ENCODE measurements at regions not wholly inside any gene's neighbourhood (a gene's known extent, or its start where the extent isn't known, plus 50 kb on each side); places are given as distances from the start of the nearest gene placed in this dataset.
"Not testable (repeated sequence)": the region's sequence is repeated elsewhere in the genome, so short reads cannot be mapped to it uniquely, and the experiment has no call there.

DNA sequence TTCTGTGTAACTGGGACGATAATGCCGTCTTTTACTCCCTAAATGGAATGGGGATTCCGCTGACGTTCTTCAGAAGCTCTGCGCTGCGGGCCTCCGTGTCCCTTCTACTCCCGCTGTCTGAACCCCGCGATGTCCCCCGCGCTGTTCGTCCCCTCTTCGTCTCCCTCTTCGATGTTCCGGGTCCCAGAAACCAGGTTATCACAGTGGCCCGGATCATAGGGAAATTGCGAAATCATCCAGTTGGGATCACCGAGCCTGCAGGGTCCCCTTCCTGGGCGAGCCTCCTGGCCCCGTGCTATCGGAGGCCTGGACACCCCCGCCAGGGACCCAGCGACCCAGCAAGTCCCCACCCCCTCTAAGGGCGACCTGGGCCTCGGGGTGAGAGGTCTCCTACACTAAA is 154.2 kb downstream of the PPIAL4G start:
- Mint-ChIP-seq H3K4me1 (peaks cover 13% of the 10 kb centered on the region), H3K27me3 (ENCODE audit: low read depth, poor library complexity) (peaks cover 11% of the 10 kb centered on the region), H3K27ac (no peak overlapping the region), H3K36me3 (ENCODE audit: low read depth) (peaks cover 21% of the 10 kb centered on the region), H3K4me3 (no peak overlapping the region), H3K9me3 (peaks cover 42% of the 10 kb centered on the region)
- TF ChIP-seq, protein P1, sequence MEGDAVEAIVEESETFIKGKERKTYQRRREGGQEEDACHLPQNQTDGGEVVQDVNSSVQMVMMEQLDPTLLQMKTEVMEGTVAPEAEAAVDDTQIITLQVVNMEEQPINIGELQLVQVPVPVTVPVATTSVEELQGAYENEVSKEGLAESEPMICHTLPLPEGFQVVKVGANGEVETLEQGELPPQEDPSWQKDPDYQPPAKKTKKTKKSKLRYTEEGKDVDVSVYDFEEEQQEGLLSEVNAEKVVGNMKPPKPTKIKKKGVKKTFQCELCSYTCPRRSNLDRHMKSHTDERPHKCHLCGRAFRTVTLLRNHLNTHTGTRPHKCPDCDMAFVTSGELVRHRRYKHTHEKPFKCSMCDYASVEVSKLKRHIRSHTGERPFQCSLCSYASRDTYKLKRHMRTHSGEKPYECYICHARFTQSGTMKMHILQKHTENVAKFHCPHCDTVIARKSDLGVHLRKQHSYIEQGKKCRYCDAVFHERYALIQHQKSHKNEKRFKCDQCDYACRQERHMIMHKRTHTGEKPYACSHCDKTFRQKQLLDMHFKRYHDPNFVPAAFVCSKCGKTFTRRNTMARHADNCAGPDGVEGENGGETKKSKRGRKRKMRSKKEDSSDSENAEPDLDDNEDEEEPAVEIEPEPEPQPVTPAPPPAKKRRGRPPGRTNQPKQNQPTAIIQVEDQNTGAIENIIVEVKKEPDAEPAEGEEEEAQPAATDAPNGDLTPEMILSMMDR (IDR thresholded peaks at IDR 0.05): no peak
- DNase-seq: no peak

GRCh38 chr1:148325031-148325430 is 158.1 kb downstream of the PPIAL4G start:
- Mint-ChIP-seq H3K27me3 (ENCODE audit: low read depth, poor library complexity) (peaks cover 11% of the 10 kb centered on the region), H3K36me3 (ENCODE audit: low read depth) (peaks cover 11% of the 10 kb centered on the region), H3K9me3 (peaks cover 41% of the 10 kb centered on the region)
- not testable (repeated sequence) for H3K4me1 Mint-ChIP-seq, H3K27ac Mint-ChIP-seq, DNase-seq, H3K4me3 Mint-ChIP-seq

DNA sequence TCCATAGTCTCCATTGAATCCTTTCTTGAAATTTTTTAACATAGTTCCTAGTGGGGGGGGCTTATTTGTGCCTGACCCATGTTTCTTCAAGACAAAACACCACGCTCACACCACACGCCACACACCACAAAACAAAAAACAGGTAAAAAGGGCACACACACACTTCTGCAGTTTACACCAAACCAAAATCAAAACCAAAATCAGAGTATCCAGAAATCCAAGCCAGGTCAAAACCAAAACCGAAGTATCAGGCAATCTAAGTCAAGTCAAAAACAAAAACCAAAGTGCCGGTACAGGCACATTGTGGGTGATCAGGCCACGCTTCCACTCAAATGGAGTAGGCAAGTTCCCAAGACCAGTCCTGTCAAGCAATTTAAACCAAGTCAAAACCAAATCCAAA is 158.6 kb downstream of the PPIAL4G start:
- Mint-ChIP-seq H3K36me3 (ENCODE audit: low read depth) (peaks cover 11% of the 10 kb centered on the region), H3K27me3 (ENCODE audit: low read depth, poor library complexity) (peaks cover 12% of the 10 kb centered on the region), H3K9me3 (peaks cover 44% of the 10 kb centered on the region)
- H3K4me1 Mint-ChIP-seq, H3K27ac Mint-ChIP-seq, H3K4me3 Mint-ChIP-seq, DNase-seq: not testable (repeated sequence)

- H3K4me1 Mint-ChIP-seq: peaks cover 19% of the 10 kb centered on the region
- H3K27me3 Mint-ChIP-seq (ENCODE audit: low read depth, poor library complexity): peaks cover 42% of the 10 kb centered on the region
- H3K36me3 Mint-ChIP-seq (ENCODE audit: low read depth); DNase-seq; H3K27ac Mint-ChIP-seq; H3K4me3 Mint-ChIP-seq: not testable (repeated sequence)
- H3K9me3 Mint-ChIP-seq: peaks cover 45% of the 10 kb centered on the region
Measured at GRCh38 chr1:148320079-148320478, 163.0 kb downstream of the PPIAL4G start.

- Mint-ChIP-seq H3K27me3 (ENCODE audit: low read depth, poor library complexity) (peaks cover 52% of the 10 kb centered on the region), H3K27ac (no peak overlapping the region), H3K36me3 (ENCODE audit: low read depth) (peaks cover 13% of the 10 kb centered on the region), H3K9me3 (peaks cover 57% of the 10 kb centered on the region), H3K4me1 (peaks cover 19% of the 10 kb centered on the region), H3K4me3 (peak overlapping the region; percentile 73)
- TF ChIP-seq, protein P1 (IDR thresholded peaks at IDR 0.05): no peak
- no peak for DNase-seq
Measured at GRCh38 chr1:148318904-148319242, 164.2 kb downstream of the PPIAL4G start.

GRCh38 chr1:148318123-148318903 is 164.8 kb downstream of the PPIAL4G start:
- TF ChIP-seq, protein P1 (IDR thresholded peaks at IDR 0.05): no peak
- peaks cover 13% of the 10 kb centered on the region for H3K36me3 Mint-ChIP-seq (ENCODE audit: low read depth)
- H3K27me3 Mint-ChIP-seq (ENCODE audit: low read depth, poor library complexity): peaks cover 58% of the 10 kb centered on the region
- peaks cover 62% of the 10 kb centered on the region for H3K9me3 Mint-ChIP-seq
- H3K27ac Mint-ChIP-seq: no peak overlapping the region
- peaks cover 19% of the 10 kb centered on the region for H3K4me1 Mint-ChIP-seq
- peak overlapping the region; percentile 73 for H3K4me3 Mint-ChIP-seq
- no peak for DNase-seq

DNA sequence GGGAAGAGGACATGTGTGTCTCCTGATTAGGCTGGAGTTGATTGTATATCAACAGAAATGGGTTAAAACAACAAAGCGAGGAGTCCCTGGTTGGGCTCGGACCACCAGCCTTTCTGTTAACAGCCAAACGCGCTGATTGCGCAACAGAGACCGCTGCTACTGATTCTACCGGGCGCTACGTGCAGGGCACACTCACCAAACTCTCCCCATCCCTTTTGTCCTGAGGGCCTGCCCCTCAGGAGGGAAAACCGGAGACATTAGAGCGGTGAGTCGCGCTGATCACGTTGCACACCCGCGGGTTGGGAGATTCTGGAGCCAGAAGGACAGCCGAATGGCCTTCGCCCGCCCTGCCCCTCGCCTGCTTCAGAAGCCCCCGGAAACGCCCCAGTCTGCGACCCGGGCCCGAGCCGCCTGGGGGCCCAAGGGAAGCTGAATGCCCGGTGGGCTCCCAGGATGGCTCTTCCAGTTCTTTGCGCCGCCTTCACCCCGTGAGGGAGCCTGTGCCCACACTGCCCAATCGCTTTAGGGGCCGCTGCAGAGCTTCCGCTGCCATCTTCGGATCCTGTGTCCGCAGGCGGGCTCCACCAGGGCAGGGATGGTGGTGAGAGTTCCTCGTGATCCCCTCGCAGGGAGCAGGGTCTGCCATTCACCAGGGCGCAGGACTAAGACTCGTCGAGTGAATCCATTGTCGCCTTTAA is 165.4 kb upstream of the NBPF11 start:
- TF ChIP-seq, protein P1 (IDR thresholded peaks at IDR 0.05): no peak
- peaks cover 19% of the 10 kb centered on the region for H3K4me1 Mint-ChIP-seq
- no peak overlapping the region for H3K27ac Mint-ChIP-seq
- peaks cover 69% of the 10 kb centered on the region for H3K9me3 Mint-ChIP-seq
- DNase-seq: no peak
- peak overlapping the region; percentile 73 for H3K4me3 Mint-ChIP-seq
- peaks cover 63% of the 10 kb centered on the region for H3K27me3 Mint-ChIP-seq (ENCODE audit: low read depth, poor library complexity)
- peaks cover 13% of the 10 kb centered on the region for H3K36me3 Mint-ChIP-seq (ENCODE audit: low read depth)
